ENCODE measurements at regions not wholly inside any gene's neighbourhood (a gene's known extent, or its start where the extent isn't known, plus 50 kb on each side); places are given as distances from the start of the nearest gene placed in this dataset.

DNA sequence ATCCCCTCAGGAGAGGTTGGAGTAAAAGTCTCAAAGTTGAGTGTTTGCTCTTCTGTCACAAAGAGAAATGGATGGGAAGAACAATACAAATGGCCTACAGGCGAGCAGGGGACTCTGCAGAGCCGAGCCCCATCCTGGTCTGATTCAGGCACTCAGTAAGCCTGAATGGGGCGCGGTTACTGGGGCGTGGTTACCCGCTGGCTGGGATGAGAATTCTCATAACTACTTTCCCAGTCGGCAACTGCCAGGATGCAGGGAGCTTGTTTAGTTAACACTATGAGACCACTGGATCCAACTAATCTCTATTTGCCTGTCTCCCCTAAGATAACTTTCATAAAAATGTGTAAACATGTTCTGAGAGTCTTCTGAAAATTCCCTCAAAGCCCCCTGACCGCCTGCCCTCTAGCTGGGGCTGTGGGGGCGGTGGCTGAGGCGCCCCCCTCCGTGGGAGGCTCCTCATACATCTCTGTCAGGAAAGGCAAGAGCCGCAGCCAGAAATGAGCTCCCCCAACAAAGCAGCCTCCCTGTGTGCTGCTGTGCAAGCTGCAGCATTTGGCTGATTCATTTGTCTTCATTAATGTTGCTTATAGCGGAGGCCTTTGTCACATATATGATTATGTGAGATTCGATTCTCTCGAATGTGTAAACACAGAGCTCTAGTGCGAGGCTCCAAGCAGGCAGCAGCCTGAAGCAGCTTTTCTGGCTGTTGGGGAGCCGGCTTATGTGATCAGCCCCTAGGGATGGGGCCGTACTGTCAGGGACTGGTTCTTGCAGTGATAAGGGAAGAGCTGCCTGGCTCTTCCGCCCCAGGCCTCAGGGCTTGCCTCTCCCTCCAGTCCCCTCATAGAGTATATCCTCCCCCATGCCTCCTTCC lies 126.1 kb upstream of the ARHGAP5 start:
- no peak overlapping the region for H3K4me3 ChIP-seq (ENCODE audit: insufficient read depth, low read depth, low read length, poor library complexity, severe bottlenecking)
- H3K4me1 ChIP-seq (ENCODE audit: control insufficient read depth, insufficient read depth, low read length, poor library complexity, severe bottlenecking) = no peaks in the 10 kb centered on the region
- no peak for DNase-seq
- no peaks in the 10 kb centered on the region for H3K36me3 ChIP-seq (ENCODE audit: control insufficient read depth, insufficient read depth, low read length)
- H3K9me3 ChIP-seq (ENCODE audit: control insufficient read depth, low read length) = no peaks in the 10 kb centered on the region
- no peaks in the 10 kb centered on the region for H3K27me3 ChIP-seq (replicated peaks; ENCODE audit: control insufficient read depth, insufficient read depth, low read length, poor library complexity, severe bottlenecking)
- H3K27ac ChIP-seq (ENCODE audit: insufficient read depth, low read length, poor library complexity, severe bottlenecking) = no peak overlapping the region

DNA sequence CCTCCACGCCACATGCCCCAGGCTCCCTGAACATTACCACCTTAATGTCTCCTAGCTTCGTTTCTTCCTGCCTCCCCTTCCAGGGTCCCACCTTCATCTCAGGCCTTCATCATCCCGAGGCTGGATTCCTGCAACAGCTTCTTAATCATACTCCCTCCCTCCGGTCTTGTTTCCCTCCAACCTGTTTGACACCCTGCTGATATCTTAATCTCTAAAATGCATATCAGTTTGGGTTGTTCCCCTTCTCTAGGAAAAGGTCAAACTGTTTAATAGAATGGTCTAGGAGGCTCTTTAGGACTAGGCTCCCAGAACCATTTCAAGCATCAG lies 125.5 kb upstream of the ARHGAP5 start:
- Histone ChIP-seq H3K27ac (ENCODE audit: insufficient read depth, low read length, poor library complexity, severe bottlenecking) (no peak overlapping the region), H3K9me3 (ENCODE audit: control insufficient read depth, low read length) (no peaks in the 10 kb centered on the region), H3K36me3 (ENCODE audit: control insufficient read depth, insufficient read depth, low read length) (no peaks in the 10 kb centered on the region), H3K27me3 (replicated peaks; ENCODE audit: control insufficient read depth, insufficient read depth, low read length, poor library complexity, severe bottlenecking) (no peaks in the 10 kb centered on the region), H3K4me3 (ENCODE audit: insufficient read depth, low read depth, low read length, poor library complexity, severe bottlenecking) (no peak overlapping the region), H3K4me1 (ENCODE audit: control insufficient read depth, insufficient read depth, low read length, poor library complexity, severe bottlenecking) (no peaks in the 10 kb centered on the region)
- no peak for DNase-seq

DNA sequence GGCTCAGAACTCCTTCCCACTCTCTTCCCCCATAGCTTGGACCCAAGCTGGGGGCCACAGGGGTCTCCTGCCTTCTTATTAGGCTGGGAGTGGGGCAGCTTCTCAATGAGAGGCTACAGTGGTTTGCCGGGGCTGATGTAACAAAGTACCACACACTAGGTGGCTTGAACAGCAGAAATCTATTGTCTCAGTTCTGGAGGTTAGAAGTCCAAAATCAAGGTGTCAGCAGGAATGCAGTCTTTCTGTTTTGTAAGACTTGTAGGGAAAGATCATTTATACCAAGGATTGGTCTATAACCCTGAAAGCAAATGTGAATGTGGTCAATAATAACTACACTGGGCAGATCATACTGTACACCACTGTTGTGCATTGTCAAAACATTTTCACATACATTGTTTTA lies 124.5 kb upstream of the ARHGAP5 start:
- Histone ChIP-seq H3K27ac (ENCODE audit: insufficient read depth, low read length, poor library complexity, severe bottlenecking) (no peak overlapping the region), H3K4me1 (ENCODE audit: control insufficient read depth, insufficient read depth, low read length, poor library complexity, severe bottlenecking) (no peaks in the 10 kb centered on the region), H3K27me3 (replicated peaks; ENCODE audit: control insufficient read depth, insufficient read depth, low read length, poor library complexity, severe bottlenecking) (no peaks in the 10 kb centered on the region), H3K36me3 (ENCODE audit: control insufficient read depth, insufficient read depth, low read length) (no peaks in the 10 kb centered on the region), H3K4me3 (ENCODE audit: insufficient read depth, low read depth, low read length, poor library complexity, severe bottlenecking) (no peak overlapping the region), H3K9me3 (ENCODE audit: control insufficient read depth, low read length) (no peaks in the 10 kb centered on the region)
- DNase-seq = no peak

DNA sequence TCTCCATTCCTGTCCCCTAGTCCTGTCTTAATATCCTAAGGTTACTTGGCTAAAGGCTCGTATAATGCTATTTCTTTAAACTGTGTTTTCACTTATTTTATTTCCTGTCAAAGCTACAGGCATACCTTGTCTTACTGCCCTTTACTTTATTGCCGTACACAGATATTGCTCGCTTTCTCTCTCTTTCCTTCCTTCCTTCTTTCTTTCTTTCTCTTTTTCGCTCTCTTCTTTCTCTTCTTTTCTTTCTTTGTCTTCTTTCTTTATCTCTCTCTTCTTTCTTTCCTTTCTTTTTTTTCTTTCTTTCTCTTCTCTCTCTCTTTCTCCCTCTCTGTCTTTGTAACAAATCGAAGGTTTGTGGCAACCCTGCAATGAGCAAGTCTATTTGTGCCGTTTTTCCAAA lies 123.9 kb upstream of the ARHGAP5 start:
- DNase-seq = no peak
- no peaks in the 10 kb centered on the region for H3K9me3 ChIP-seq (ENCODE audit: control insufficient read depth, low read length)
- no peaks in the 10 kb centered on the region for H3K27me3 ChIP-seq (replicated peaks; ENCODE audit: control insufficient read depth, insufficient read depth, low read length, poor library complexity, severe bottlenecking)
- no peaks in the 10 kb centered on the region for H3K4me1 ChIP-seq (ENCODE audit: control insufficient read depth, insufficient read depth, low read length, poor library complexity, severe bottlenecking)
- H3K36me3 ChIP-seq (ENCODE audit: control insufficient read depth, insufficient read depth, low read length) = no peaks in the 10 kb centered on the region
- no peak overlapping the region for H3K27ac ChIP-seq (ENCODE audit: insufficient read depth, low read length, poor library complexity, severe bottlenecking)
- no peak overlapping the region for H3K4me3 ChIP-seq (ENCODE audit: insufficient read depth, low read depth, low read length, poor library complexity, severe bottlenecking)

DNA sequence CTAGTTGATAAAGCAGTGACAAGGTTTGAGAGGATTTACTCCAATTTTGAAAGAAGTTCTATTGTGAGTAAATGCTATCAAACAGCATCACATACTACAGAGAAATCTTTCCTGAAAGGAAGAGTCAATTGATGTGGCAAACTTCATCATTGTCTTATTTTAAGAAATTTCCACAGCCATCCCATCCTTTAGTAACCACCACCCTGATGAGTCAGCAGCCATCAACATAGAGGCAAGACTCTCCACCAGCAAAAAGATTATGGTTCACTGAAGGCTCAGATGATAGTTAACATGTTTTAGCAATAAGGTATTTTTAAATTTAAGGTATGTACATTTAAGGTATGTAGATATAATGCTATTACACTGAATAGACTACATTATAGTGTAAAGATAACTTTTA lies 122.1 kb upstream of the ARHGAP5 start:
- Histone ChIP-seq H3K9me3 (ENCODE audit: control insufficient read depth, low read length) (no peaks in the 10 kb centered on the region), H3K36me3 (ENCODE audit: control insufficient read depth, insufficient read depth, low read length) (no peaks in the 10 kb centered on the region), H3K4me3 (ENCODE audit: insufficient read depth, low read depth, low read length, poor library complexity, severe bottlenecking) (no peak overlapping the region), H3K27me3 (replicated peaks; ENCODE audit: control insufficient read depth, insufficient read depth, low read length, poor library complexity, severe bottlenecking) (no peaks in the 10 kb centered on the region), H3K4me1 (ENCODE audit: control insufficient read depth, insufficient read depth, low read length, poor library complexity, severe bottlenecking) (no peaks in the 10 kb centered on the region), H3K27ac (ENCODE audit: insufficient read depth, low read length, poor library complexity, severe bottlenecking) (no peak overlapping the region)
- DNase-seq = no peak

DNA sequence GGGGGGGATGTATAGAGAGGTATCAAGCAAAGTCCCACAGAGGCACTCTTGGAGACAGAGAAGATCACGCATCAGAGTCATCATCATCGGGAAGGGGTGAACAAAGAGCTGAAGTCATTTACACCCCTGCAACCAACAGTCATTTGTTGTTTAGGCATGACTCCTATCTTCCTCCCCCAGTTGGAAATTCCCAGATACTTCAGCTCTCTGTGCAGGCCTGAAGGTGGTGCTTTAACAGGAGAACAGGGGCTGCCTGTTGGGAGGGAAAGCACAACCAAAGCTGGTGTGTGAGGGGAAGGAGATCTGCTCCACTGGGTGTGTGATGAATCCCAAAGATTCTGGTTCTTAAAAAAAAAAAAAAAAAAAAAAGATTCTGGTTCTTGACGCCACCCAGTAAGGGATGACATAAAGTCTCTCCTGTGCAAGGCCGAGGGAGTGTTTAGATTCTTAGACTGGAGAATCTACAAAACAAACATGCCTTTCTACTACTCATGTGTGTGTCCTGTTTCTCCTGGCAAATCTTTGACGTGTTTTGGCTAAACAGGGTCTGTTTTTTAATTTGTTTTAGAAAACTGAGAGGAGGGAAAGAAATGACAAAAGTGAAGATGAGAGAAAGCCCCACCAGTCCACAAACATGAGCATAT lies 121.0 kb upstream of the ARHGAP5 start:
- Histone ChIP-seq H3K27me3 (replicated peaks; ENCODE audit: control insufficient read depth, insufficient read depth, low read length, poor library complexity, severe bottlenecking) (no peaks in the 10 kb centered on the region), H3K4me1 (ENCODE audit: control insufficient read depth, insufficient read depth, low read length, poor library complexity, severe bottlenecking) (no peaks in the 10 kb centered on the region), H3K4me3 (ENCODE audit: insufficient read depth, low read depth, low read length, poor library complexity, severe bottlenecking) (no peak overlapping the region), H3K27ac (ENCODE audit: insufficient read depth, low read length, poor library complexity, severe bottlenecking) (no peak overlapping the region), H3K9me3 (ENCODE audit: control insufficient read depth, low read length) (no peaks in the 10 kb centered on the region), H3K36me3 (ENCODE audit: control insufficient read depth, insufficient read depth, low read length) (no peaks in the 10 kb centered on the region)
- DNase-seq = no peak

DNA sequence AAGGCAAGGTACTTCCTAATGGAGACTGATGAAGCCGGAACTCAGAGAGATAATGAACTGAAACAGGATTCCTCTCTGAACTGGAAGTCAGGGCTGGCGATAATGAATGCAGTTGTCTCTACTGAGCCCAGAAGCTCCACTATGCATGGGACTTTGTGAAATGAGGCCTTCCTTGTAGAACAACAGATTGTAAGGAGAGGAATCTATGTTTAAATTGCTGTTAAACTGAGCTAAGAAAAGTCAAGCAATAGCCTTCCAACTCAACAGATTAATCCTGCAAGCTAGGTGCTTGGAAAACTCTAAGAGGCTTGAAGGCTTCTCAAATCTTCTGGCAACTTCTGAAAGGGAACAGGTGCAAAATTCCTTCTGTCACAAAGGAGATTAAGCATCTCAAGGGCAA lies 119.5 kb upstream of the ARHGAP5 start:
- no peaks in the 10 kb centered on the region for H3K27me3 ChIP-seq (replicated peaks; ENCODE audit: control insufficient read depth, insufficient read depth, low read length, poor library complexity, severe bottlenecking)
- H3K36me3 ChIP-seq (ENCODE audit: control insufficient read depth, insufficient read depth, low read length) = no peaks in the 10 kb centered on the region
- no peaks in the 10 kb centered on the region for H3K4me1 ChIP-seq (ENCODE audit: control insufficient read depth, insufficient read depth, low read length, poor library complexity, severe bottlenecking)
- no peak overlapping the region for H3K4me3 ChIP-seq (ENCODE audit: insufficient read depth, low read depth, low read length, poor library complexity, severe bottlenecking)
- H3K27ac ChIP-seq (ENCODE audit: insufficient read depth, low read length, poor library complexity, severe bottlenecking) = no peak overlapping the region
- H3K9me3 ChIP-seq (ENCODE audit: control insufficient read depth, low read length) = no peaks in the 10 kb centered on the region
- no peak for DNase-seq

DNA sequence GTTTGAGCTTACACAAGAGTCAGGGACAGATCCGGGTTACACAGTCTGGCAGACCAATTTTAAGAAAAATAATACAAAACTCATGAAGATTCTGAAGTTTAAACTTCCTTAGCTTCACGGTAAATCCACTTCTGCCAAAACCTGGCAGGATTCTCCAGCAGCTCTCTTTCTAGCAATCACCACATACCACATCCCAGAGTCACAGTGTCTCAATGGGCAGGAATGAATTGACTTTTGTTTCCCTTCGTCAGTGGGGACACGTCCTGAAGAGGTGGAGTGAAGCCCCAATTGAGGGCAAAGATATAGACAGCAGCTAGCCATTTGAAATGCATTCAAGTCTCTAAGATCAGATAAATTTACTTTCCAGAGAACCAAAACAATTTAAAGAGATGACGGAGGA lies 117.1 kb upstream of the ARHGAP5 start:
- H3K9me3 ChIP-seq (ENCODE audit: control insufficient read depth, low read length) = no peaks in the 10 kb centered on the region
- DNase-seq = no peak
- no peaks in the 10 kb centered on the region for H3K36me3 ChIP-seq (ENCODE audit: control insufficient read depth, insufficient read depth, low read length)
- no peaks in the 10 kb centered on the region for H3K27me3 ChIP-seq (replicated peaks; ENCODE audit: control insufficient read depth, insufficient read depth, low read length, poor library complexity, severe bottlenecking)
- H3K4me1 ChIP-seq (ENCODE audit: control insufficient read depth, insufficient read depth, low read length, poor library complexity, severe bottlenecking) = no peaks in the 10 kb centered on the region
- no peak overlapping the region for H3K4me3 ChIP-seq (ENCODE audit: insufficient read depth, low read depth, low read length, poor library complexity, severe bottlenecking)
- no peak overlapping the region for H3K27ac ChIP-seq (ENCODE audit: insufficient read depth, low read length, poor library complexity, severe bottlenecking)

DNA sequence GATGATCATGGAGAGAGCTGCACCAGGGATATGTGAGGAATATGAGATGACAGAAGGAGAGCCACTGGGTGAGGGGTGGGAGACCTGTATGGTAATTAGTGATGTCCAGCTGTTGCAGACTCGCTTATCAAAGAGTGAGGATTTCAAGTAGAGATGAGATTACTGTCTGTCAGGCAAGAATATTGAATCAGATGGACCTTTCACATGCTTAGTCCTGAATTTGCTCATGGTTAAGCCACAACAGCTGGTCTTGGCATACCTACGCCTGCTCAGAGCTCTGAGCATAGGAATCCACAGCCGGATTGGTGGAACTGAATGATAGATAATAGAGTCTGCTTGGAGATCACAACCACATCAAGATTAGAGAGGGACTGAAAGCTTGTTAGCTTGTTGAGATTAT lies 115.2 kb upstream of the ARHGAP5 start:
- Histone ChIP-seq H3K27ac (ENCODE audit: insufficient read depth, low read length, poor library complexity, severe bottlenecking) (no peak overlapping the region), H3K36me3 (ENCODE audit: control insufficient read depth, insufficient read depth, low read length) (no peaks in the 10 kb centered on the region), H3K4me1 (ENCODE audit: control insufficient read depth, insufficient read depth, low read length, poor library complexity, severe bottlenecking) (no peaks in the 10 kb centered on the region), H3K9me3 (ENCODE audit: control insufficient read depth, low read length) (no peaks in the 10 kb centered on the region), H3K27me3 (replicated peaks; ENCODE audit: control insufficient read depth, insufficient read depth, low read length, poor library complexity, severe bottlenecking) (no peaks in the 10 kb centered on the region), H3K4me3 (ENCODE audit: insufficient read depth, low read depth, low read length, poor library complexity, severe bottlenecking) (no peak overlapping the region)
- DNase-seq = no peak

DNA sequence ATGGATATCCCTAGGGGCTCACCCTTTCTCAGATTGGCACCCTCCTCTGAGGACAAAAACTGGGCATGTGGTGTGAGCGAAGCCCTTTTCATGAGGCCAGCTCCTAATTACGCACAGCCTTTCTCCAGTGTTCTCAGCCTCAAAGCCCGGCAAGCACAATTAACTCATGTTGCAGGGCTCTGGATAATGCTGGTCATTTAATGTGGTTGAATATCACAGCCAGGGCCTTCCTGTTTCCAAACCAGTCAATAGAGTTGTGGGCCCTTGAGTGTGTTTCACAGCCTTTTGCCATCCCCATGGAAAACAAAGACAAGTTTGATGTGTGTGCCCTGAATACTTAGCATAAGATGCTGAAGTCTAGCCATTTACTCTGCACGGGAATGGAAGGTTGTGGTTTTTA lies 114.2 kb upstream of the ARHGAP5 start:
- Histone ChIP-seq H3K4me1 (ENCODE audit: control insufficient read depth, insufficient read depth, low read length, poor library complexity, severe bottlenecking) (no peaks in the 10 kb centered on the region), H3K27me3 (replicated peaks; ENCODE audit: control insufficient read depth, insufficient read depth, low read length, poor library complexity, severe bottlenecking) (no peaks in the 10 kb centered on the region), H3K9me3 (ENCODE audit: control insufficient read depth, low read length) (no peaks in the 10 kb centered on the region), H3K27ac (ENCODE audit: insufficient read depth, low read length, poor library complexity, severe bottlenecking) (no peak overlapping the region), H3K36me3 (ENCODE audit: control insufficient read depth, insufficient read depth, low read length) (no peaks in the 10 kb centered on the region), H3K4me3 (ENCODE audit: insufficient read depth, low read depth, low read length, poor library complexity, severe bottlenecking) (no peak overlapping the region)
- no peak for DNase-seq

All from effector memory CD4-positive, alpha-beta T cell (primary cell).